ENCODE measurements at regions not wholly inside any gene's neighbourhood (a gene's known extent, or its start where the extent isn't known, plus 50 kb on each side); places are given as distances from the start of the nearest gene placed in this dataset.

- intact Hi-C loops (cut with micrococcal nuclease) = no loop called here
- POLR2A ChIA-PET = no interaction called here
These were observed 761.0 kb upstream of the POU3F3 start for GRCh38 chr2:104092886-104093285.

DNA sequence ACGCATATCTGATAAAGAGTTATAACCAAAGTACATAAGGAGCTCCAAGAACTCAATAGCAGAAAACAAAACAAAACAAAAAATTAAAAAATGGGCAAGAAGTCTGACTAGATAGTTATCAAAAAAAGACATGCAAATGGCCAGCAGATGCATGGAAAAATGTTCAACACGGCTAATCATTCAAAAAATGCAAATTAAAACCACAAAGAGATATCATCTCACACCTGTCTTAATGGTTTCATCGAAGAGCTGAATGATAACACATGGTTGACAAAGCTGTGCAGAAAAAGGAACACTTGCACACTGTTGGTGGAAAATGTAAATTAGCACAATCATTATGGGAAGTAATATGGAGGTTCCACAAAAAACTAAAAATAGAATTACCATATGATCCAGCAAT, 751.3 kb upstream of the POU3F3 start:
- ChIA-PET RAD21 (ENCODE audit: low non-redundant PET in 1 of 2, low total read pairs in 2 of 2, uncharacterized antibody in 2 of 2, unreplicated experiment in 2 of 2) (no interaction called here), CTCF (no interaction called here), POLR2A (no interaction called here)
- Histone ChIP-seq H3K27ac (ENCODE audit: low read depth, low read length) (no peak overlapping the region), H3K4me2 (ENCODE audit: low read length) (no peak overlapping the region), H3K27me3 (ENCODE audit: insufficient read depth, low read length) (no peaks in the 10 kb centered on the region), H3K36me3 (ENCODE audit: control insufficient read depth in 1 of 2, insufficient read depth in 2 of 2, low read length in 2 of 2) (no peaks in the 10 kb centered on the region), H3K4me1 (ENCODE audit: control insufficient read depth in 1 of 2, insufficient read depth in 2 of 2, low read length in 2 of 2) (no peaks in the 10 kb centered on the region), H3K9me3 (ENCODE audit: control insufficient read depth in 1 of 2, insufficient read depth in 1 of 2, low read depth in 1 of 2, low read length in 2 of 2) (peaks cover 4 to 17% of the 10 kb centered on the region in 2 experiments; a peak in 2 of 4 replicates), H3K4me3 (replicated peaks in 1 of 2; ENCODE audit: low read depth in 1 of 2, low read length in 2 of 2) (no peak overlapping the region), H3K9ac (ENCODE audit: low read length) (no peak overlapping the region), H2AFZ (ENCODE audit: low read depth, low read length, poor library complexity, severe bottlenecking) (no peak overlapping the region), H4K20me1 (ENCODE audit: insufficient read depth) (no peaks in the 10 kb centered on the region), H3K9me2 (ENCODE audit: insufficient read depth) (no peaks in the 10 kb centered on the region), H3K79me2 (ENCODE audit: insufficient read depth, low read length) (no peaks in the 10 kb centered on the region)
- DNase-seq (ENCODE audit: low read depth, low spot score) (no peak), ATAC-seq (no peak)
- BruUV-seq (replicated peaks) = no TSS peak
- TF ChIP-seq, protein P1, sequence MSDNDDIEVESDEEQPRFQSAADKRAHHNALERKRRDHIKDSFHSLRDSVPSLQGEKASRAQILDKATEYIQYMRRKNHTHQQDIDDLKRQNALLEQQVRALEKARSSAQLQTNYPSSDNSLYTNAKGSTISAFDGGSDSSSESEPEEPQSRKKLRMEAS (IDR thresholded peaks at IDR 0.05) = no peak
- TF ChIP-seq FOSL1 (IDR thresholded peaks at IDR 0.05; ENCODE audit: low read depth) = no peak
- no peak for TF ChIP-seq SIN3A (IDR thresholded peaks at IDR 0.05; ENCODE audit: low read depth)
- TF ChIP-seq CTCF (IDR thresholded peaks at IDR 0.05 in 2 of 3, conservative IDR thresholded peaks at IDR 0.05 in 1 of 3; ENCODE audit: borderline replicate concordance in 1 of 3, insufficient read depth in 1 of 3, low read depth in 2 of 3, low read length in 2 of 3) = no peak
- TF ChIP-seq REST (IDR thresholded peaks at IDR 0.05; ENCODE audit: low read depth) = no peak
- no peak for TF ChIP-seq EZH2 (IDR thresholded peaks at IDR 0.05)
- TF ChIP-seq RAD21 (IDR thresholded peaks at IDR 0.05; ENCODE audit: low read depth) = no peak
- TF ChIP-seq TCF7L2 (IDR thresholded peaks at IDR 0.05; ENCODE audit: borderline replicate concordance, extremely low read depth, insufficient read depth, insufficient read length) = no peak
- intact Hi-C loops (cut with micrococcal nuclease) = no loop called here

More at GRCh38 chr2:104092886-104093285, 761.0 kb upstream of the POU3F3 start:
- no peak for DNase-seq (ENCODE audit: low read depth, low spot score)
- Histone ChIP-seq H3K79me2 (ENCODE audit: insufficient read depth, low read length) (no peaks in the 10 kb centered on the region), H4K20me1 (ENCODE audit: insufficient read depth) (no peaks in the 10 kb centered on the region; the same call in 1 of the 2 replicates), H2AFZ (ENCODE audit: low read depth, low read length, poor library complexity, severe bottlenecking) (no peak overlapping the region), H3K4me2 (ENCODE audit: low read length) (no peak overlapping the region), H3K36me3 (ENCODE audit: control insufficient read depth in 1 of 2, insufficient read depth in 2 of 2, low read length in 2 of 2) (no peaks in the 10 kb centered on the region), H3K27ac (ENCODE audit: low read depth, low read length) (no peak overlapping the region), H3K4me1 (ENCODE audit: control insufficient read depth in 1 of 2, insufficient read depth in 2 of 2, low read length in 2 of 2) (no peaks in the 10 kb centered on the region), H3K9me2 (ENCODE audit: insufficient read depth) (no peaks in the 10 kb centered on the region), H3K9me3 (ENCODE audit: control insufficient read depth in 1 of 2, insufficient read depth in 1 of 2, low read depth in 1 of 2, low read length in 2 of 2) (peaks cover 13 to 22% of the 10 kb centered on the region in 2 experiments; a peak in 2 of 4 replicates), H3K9ac (ENCODE audit: low read length) (no peak overlapping the region), H3K4me3 (replicated peaks in 1 of 2; ENCODE audit: low read depth in 1 of 2, low read length in 2 of 2) (no peak overlapping the region), H3K27me3 (ENCODE audit: insufficient read depth, low read length) (no peaks in the 10 kb centered on the region)
- CTCF ChIA-PET = no interaction called here
- ATAC-seq = no peak
- RAD21 ChIA-PET (ENCODE audit: low non-redundant PET in 1 of 2, low total read pairs in 2 of 2, uncharacterized antibody in 2 of 2, unreplicated experiment in 2 of 2) = no interaction called here
- BruUV-seq (replicated peaks) = no TSS peak
- TF ChIP-seq, protein P2, sequence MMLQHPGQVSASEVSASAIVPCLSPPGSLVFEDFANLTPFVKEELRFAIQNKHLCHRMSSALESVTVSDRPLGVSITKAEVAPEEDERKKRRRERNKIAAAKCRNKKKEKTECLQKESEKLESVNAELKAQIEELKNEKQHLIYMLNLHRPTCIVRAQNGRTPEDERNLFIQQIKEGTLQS (IDR thresholded peaks at IDR 0.05) = no peak
- TF ChIP-seq EGR1 (IDR thresholded peaks at IDR 0.05; ENCODE audit: low read depth) = no peak
- no peak for TF ChIP-seq SP1 (IDR thresholded peaks at IDR 0.05; ENCODE audit: low read depth)
- no peak for TF ChIP-seq CBX3 (IDR thresholded peaks at IDR 0.05; ENCODE audit: low read depth)
- TF ChIP-seq POLR2AphosphoS5 (IDR thresholded peaks at IDR 0.05; ENCODE audit: low read depth, low read length) = no peak
- TF ChIP-seq EZH2phosphoT487 (IDR thresholded peaks at IDR 0.05; ENCODE audit: borderline replicate concordance) = no peak
- TF ChIP-seq, protein P1 (IDR thresholded peaks at IDR 0.05) = no peak
- no peak for TF ChIP-seq POLR2A (IDR thresholded peaks at IDR 0.05; ENCODE audit: borderline replicate concordance, extremely low read depth, insufficient read depth, insufficient read length)
- no peak for TF ChIP-seq TCF7L2 (IDR thresholded peaks at IDR 0.05; ENCODE audit: borderline replicate concordance, extremely low read depth, insufficient read depth, insufficient read length)
- TF ChIP-seq JUND (IDR thresholded peaks at IDR 0.05) = no peak
- no peak for TF ChIP-seq ZFX (IDR thresholded peaks at IDR 0.05)
- no peak for TF ChIP-seq ZNF274 (IDR thresholded peaks at IDR 0.05; ENCODE audit: low read depth, low read length)
